Medulla oblongata (tissue), 1 donor: ENCODE measurements at regions not wholly inside any gene's neighbourhood (a gene's known extent, or its start where the extent isn't known, plus 50 kb on each side); places are given as distances from the start of the nearest gene placed in this dataset.

Experiments
- DNase-seq: peaks from one replicate; pipeline ENCODE4 v3.0.0-alpha.2; 2015; ENCODE audit errors: extremely low spot score

DNA sequence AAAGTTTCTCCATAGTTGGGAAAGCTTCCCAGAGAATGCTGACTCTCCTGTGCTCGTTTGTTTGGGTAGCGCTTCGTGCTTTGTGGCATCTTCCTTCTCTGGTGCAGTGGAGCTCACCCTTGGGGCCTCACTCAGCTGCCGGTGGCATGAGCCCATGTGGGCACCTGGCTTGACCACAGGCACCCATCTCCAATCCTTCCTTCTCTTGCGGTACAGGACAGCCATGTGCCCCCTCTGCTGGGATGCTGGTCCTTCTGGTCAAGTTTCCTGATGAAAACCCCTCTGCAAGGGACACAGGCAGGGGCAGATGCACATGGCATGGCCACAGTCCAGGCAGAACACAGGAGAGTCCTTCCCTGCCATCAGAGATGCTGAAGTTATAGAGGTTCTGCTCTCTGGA, 555.9 kb upstream of the HS6ST1 start:
- no peak for DNase-seq

DNA sequence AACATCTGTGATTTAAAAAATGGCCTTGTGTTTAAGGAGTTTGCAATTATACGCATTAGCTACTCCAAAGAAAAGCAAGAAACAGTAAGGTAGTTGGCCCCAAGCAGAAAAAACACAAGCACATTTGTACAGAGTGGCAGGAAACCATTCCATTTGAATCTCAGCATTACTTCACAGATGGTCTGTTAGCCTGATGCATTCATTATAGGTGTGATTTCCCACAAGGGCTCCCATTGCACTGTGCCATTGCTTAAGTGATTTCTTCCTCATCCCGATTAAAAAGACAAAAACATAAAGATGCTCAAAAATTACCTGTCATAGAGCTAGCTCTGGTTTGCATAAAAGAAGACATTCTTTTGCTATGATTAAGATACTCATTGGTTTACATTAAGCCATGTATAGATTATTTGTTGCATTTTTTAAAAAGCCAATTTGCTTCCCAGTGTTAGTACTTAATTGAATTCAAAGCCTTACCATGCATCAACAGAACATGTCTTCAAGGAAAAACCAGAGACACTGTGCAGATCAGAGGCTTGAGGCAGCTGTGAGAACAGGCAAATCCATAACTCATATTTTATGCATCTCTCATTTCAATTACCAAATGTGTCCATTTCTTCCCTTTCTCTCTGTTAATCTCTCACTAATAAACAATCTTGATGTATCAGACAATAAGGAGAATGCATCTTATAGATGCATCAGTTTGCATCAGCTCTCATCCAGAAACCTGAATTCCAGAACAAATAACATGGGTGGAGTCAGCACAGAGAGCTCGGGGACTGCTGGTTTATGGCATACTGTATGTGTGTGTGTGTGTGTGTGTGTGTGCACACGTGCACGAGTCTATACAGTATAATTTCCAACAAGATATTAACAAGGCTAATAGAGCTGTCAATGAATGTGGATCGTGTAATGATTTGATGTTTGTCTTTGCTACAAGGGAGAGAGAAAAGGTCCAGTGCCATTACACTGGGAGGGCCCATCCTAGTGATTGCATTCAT, 558.6 kb upstream of the HS6ST1 start:
- no peak for DNase-seq

DNA sequence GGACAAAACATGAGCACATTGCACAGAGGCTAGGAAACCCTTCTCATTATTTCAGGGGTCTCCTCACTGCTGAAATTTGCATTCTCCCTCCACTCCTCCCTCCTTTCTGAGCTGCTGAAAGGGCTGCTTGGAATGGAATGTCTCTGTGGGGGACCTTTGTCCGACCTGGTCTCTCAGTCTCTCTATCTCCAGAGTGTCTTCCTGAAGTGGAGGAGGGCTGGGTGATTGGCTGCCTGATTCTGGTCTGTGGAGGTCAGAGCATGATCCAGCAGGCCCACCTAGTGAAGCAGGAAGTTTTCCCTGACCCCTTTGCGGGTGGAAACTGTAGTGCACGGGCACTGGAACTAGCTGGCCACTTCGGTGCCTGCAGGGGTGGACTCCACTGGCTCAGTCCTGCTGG, 560.5 kb upstream of the HS6ST1 start:
- DNase-seq = no peak

DNA sequence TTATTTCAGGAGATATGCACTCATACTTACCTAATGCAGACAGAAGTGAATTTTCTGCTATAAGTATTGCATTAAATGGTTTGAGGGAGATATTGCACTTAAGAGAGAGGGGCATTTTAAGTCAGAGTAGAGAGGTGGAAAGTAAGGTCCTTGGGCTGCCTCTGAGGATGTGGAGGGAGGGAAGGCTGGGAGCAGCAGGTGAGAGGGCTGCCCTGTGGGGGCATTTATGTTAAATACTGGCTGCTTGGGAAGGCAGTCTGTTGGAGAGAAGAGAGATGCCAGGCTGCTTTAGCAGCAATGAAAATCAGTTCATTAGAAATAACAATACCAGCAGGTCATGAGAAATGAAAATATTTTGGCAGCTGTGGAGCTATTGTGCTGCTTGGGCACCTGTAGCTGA, 576.2 kb upstream of the HS6ST1 start:
- no peak for DNase-seq

DNA sequence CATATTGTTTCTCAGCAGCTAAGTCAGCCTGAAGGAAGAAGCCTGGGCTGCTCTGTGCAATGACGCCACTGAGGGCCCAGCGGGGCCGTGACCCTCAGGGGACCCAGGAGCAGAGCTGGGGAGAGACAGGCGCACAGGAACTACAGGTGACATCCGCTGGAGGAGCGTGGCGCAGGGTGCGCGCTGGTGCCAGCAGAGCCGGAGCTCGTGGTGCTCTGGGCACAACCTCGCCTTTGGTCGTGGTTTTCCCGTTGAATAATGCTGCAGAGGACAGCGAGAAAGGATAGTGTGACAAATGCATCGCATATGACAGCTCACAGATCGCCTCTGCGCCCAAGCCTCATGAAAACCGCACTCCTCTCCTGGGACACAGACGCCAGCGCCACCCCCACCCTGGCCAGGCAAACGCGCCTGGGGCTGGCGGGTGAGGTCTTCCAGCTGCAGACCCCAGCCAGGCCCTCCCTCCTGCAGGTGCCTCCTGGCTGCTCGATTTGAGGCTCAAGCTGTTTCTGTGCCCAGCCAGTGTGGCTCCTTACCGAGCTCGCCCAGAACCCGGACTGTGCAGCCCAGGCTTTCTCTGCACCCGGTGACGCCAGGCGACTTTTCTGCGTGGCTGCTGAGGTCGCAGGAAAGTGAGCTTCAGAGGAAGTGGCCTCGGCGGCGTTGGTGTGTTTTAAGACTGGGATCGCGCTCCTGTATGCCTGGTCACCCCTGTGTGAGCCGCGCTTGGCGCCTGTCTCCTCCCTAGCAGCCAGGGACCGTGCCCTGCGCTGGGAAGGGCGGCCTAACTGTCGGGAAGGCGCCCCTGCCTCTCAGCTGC, 583.1 kb upstream of the HS6ST1 start:
- DNase-seq = no peak

DNA sequence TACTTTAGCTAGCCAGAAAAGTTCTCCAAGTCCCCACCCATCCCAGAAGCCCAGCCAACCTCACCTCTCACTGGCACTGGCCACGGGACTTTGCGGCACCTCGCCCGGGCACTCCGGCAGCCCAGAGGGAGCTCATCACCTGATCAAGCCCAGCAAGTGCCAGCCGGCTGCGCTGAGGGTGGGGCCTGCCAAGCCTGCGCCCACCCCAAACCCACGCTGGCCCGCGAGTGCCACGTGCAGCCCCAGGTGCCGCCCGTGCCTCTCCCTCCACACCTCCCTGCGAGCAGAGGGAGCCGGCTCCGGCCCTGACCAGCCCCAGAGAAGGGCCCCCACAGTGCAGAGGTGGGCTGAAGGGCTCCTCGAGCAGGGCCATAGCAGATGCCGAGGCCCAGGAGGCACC, 585.0 kb upstream of the HS6ST1 start:
- no peak for DNase-seq

DNA sequence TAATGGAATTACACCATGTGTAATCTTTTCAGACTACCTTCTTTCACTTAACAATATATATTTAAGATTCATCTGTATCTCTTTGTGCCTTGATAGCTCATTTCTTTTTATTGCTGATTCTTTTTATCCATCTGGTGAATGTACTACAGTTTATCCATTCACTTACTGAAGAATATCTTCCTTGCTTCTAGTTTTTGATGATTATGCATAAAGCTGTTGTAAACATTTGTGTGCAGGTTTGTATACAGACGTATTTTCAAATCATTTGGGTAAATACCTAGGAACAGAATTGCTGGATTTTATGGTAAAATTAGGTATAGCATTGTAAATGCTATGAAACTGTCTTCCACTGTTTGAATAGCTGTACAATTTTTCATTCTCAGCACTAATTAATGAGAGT, 592.6 kb upstream of the HS6ST1 start:
- DNase-seq = no peak

DNA sequence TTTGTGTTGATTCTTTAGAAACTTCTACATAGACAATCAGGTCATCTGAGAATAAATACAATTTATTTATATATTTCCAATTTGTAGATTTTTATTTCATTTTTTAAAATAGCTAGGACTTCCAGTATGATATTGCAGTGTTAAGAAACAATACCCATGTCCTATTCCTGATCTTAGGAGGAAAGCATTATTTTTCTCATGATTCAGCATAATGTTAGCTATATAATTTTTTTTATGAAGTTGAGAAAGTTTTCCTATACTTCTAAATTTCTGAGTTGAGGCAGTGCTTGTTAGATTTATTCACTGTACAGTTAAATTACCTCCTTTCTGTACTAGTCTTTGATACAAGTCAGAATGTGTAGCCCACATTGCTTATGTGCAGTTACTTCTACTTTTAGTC, 595.7 kb upstream of the HS6ST1 start:
- no peak for DNase-seq

DNA sequence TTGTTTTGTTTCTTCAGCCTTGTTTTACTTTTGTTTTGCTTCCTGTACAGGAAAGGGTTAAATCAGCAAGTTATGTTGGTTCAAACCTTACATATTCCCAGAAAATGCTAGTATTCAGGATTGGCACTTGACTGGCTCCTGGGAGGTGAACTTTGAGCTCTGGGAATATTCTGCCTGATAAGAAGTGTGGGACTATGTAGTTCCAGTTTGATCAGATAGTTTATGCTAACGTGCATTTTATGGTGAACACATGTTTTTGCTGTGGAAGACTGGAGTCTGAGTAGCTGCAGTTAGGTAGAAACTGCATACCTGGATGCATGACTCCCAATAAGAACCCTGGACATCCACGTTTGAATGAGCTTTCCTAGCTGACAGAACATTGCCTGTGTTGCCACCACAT, 603.1 kb upstream of the HS6ST1 start:
- DNase-seq = no peak

DNA sequence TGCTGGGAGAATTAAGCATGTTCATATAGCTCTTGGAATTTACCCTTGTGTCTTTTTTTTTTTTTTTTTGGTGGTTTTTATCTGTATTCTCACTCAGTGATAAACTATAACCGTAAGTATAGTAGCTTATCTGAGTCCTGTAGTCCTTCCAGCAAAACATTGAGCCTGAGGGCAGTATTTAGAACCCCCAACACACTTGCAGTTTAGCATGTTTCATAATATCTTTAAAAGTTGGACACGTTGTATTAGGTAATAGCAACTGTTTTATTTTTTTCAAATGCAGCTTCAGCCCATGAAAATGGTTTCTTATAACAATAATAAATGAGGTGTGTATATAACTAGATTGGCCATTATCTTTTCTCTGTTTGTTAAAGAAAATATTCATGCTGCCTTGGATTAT, 603.5 kb upstream of the HS6ST1 start:
- DNase-seq = no peak

DNA sequence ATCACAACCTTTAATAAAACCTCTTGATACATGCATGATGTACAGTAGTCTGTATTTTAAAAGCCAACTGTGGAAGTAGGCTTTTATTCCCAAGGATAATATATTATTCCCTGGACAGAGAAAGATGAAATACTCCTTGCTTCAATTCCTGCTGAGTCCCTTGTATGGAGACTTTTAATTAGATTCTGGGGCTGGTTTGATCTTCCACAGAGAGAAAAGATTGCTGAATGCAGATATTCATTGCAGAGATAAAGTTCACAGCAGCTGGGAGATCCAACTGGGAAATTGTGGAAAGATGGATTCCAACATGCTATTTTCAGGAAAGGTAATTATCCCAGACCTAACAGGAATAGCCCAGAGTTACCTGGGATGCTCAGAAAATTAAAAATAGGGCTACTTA, 607.0 kb upstream of the HS6ST1 start:
- no peak for DNase-seq

DNA sequence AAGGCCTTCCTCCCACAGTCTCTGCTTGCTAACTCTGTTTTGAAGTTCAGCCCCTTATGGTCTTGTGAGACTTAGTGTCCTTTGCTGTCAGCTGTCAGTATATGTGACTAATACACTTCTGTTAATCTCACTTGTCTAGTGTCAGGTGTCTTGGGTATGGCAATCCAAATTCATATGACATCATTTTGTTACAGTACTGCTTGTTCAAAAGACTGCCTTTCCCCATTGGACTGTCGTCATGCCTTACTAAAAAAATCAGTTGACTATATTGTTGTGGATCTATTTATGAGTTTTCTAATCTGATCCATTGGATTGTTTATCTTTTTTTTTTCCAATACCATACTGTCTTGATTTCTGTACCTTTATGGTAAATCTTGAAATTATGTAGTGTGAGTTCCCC, 611.4 kb upstream of the HS6ST1 start:
- no peak for DNase-seq

DNA sequence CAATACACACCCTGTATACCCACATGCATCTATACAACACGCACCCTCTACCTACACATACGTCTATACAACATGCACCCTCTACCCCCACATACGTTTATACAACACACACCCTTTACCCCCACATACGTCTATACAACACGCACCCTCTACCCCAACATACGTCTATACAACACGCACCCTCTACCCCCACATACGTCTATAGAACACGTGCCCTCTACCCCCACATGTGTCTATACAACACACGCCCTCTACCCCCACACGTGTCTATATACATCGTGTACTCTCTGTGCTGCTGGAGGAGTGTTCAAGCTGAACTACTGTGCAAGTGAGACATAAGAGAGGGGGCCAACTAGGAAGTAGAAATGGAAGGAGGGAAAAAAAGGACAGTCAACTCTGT, 621.7 kb upstream of the HS6ST1 start:
- DNase-seq = no peak

DNA sequence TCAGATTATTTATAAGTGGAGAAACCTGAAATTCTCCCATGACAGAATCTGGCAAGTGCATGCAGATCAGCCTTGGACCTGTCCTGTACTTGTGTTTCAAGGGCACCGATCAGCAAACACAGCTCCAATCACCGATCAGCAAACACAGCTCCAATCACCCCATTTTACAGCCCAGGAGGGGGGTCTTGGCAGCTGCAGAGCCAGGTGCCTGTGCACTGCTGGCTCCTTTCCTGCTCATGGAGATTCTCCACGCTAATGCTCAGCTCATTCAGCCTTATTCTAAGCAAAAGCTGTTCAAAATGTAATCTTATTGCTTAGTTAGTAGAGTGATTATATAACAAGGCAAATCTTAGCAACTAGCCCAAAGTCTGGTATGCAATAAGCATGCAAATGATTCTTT, 623.1 kb upstream of the HS6ST1 start:
- no peak for DNase-seq

DNA sequence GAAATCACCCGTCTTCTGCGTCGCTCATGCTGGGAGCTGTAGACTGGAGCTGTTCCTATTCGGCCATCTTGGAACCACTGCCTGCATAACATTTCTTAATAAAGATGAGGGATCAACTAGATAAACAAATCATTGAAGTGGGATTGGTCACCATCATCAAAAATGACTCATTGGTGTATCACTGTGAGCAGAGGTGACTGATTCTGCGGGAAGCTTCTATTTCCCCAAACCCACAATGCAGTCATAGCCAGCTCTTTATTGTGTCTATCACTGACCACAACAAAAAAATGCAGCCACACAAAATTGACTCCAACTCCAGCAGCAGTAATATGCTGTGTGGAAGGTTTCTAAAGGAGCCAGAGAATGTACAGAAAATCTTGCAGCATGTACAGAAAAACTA, 630.7 kb upstream of the HS6ST1 start:
- no peak for DNase-seq

DNA sequence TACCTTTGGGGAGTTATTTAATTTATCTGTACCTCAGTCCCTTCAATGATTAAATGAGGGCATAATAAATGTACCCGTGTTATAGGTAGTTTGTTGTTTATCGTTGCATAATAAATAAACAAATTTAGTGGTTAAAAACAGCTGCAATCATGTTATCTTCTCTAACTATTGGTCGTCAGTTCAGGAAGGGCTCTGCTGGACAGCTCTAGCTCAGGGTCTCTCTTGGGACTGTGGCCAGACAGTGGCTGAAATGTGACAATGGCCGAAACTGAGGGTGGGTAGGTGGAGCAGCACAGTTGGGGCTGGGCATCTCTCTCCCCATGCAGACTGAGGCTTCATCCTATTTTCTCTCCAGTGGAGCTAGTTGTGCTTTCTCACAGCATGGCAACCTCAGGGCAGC, 632.1 kb upstream of the HS6ST1 start:
- DNase-seq = no peak

DNA sequence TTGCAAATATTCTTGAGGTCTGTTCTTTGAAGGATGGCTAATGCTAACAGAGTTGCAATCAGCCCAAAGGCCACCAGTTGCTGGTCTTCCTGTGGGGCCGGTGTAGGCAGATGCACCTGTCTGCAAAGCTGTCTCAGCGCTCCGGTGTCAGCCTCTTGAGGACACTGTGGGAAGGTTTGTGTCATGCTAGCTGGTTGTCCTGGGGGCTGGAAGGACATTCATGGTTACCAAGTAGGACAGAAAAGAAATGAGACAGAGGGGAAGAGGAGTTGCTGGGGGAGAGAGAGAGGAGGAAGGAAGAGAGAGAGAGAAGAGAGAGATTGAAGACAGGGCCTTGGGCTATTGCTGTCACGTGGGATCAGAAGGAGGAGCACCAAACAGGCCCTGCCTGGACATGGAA, 639.6 kb upstream of the HS6ST1 start:
- no peak for DNase-seq

DNA sequence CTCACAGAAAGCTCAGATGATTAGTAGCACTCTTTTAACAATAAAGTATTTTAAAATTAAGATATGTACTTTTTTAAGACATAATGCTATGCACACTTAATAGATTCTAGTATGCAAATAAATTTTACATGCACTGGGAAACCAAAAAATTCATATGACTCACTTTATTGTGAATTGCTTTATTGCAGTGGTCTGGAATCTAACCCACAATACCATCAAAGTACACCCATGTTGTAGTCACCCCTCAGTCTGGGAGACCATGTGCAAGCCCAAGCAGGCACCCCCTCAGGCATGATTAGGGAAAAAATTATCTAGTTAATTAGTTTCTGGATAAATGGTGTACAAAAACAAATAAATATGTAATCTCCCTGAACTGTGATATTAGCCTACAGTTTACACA, 649.0 kb upstream of the HS6ST1 start:
- DNase-seq = no peak

DNA sequence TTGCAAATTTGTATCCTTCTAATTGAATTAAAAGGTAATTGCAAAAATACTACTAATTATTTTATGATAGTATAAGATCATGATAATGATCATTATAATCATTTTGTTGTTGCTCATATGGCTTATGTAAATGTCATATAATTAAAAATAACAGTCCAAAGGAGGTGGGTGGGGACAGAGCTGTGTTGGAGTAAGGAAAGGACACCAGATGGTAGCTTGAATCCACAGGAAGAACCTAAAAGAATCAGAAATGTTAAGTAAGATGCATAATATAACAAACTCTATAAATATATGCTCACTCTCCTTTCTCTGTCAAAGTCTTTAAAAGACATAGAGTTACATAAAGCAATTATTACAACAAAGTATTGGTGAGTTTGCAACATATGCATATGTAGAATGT, 650.7 kb upstream of the HS6ST1 start:
- DNase-seq = no peak

DNA sequence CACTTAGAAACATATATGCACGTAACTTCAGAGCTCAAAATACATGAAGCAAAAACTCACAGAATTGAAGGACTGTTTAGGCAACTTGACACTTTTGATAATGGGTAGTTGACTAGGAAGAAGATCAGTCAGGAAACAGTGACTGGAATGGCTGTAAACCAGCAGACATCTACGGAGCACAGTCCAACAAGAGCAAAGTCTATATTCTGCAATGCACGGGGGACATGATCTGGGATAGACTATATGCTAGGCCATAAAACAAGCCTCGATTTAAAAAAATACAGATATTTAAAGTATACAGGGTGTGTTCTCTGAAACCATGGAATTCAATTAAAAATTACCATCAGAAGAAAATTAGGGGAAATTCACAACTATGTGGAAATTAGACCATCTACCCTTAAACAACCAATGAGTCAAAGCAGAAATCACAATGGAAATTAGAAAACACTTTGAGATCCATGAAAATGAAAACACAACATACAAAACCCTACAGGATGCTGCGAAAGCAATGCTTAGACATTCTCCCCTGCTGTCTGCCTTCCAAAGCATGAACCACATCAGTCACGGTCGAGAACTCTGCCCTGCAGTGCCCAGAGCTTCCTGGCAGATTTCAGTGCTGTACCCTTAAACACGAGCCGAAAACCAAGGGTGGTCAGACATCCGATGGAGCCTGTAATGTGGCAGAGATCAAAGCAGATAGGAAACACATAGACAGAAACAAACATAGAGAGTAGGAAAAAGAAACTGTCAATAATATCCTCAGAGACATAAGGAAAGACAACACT, 651.9 kb upstream of the HS6ST1 start:
- no peak for DNase-seq

DNA sequence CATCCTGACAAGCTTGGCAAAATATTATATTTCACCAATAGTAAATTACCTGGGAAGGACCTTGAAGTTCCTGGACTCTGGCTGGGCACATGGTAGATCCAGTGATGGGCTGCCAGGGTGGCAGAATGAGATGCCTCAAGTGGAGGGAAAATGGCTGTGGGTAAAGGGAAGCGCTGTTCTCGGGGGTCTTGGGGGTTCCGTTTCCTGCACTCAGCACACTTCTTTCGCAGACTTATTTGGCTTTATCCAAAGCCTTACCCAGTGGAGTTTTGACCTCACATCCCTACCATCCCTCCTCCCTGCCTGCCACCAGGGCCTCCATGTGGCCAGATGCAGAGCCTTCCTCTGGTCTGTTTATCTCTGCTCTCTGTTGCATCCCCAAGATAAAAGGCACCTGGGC, 654.9 kb upstream of the HS6ST1 start:
- no peak for DNase-seq

DNA sequence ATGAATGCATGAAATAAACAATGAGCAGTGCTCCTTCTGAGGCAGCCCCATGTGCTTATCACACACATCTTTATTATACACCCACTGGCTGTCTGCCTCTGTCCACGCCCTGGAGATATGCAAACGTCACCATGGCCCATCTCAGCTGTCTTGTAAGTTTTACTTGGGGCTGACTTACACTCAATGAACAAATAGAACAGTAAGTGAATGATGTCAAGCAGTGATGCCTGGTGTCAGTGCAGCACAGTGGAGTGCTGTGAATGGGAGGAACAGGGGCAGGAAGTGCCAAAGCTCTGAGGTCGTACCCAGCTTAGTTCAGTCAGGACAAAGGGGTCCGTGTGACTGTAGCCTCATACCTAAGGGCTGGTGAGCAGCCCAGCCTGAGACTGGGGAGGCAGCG, 659.5 kb upstream of the HS6ST1 start:
- DNase-seq = no peak
